Fibroblast of mammary gland (primary cell): ENCODE measurements at regions not wholly inside any gene's neighbourhood (a gene's known extent, or its start where the extent isn't known, plus 50 kb on each side); places are given as distances from the start of the nearest gene placed in this dataset.
"Not testable (repeated sequence)": the region's sequence is repeated elsewhere in the genome, so short reads cannot be mapped to it uniquely, and the experiment has no call there.

ENCODE experiments used
- DNase-seq: peaks from one replicate; pipeline ENCODE4 v3.0.0-alpha.2; 2010; ENCODE audit warnings: low read depth
- H3K4me3 ChIP-seq: 2 replicates; pipeline ENCODE4 v1.5.1; 2011; ENCODE audit warnings: low read depth, mild to moderate bottlenecking, low read length, moderate library complexity; ENCODE audit not compliant: control insufficient read depth
- CTCF ChIP-seq: conservative IDR thresholded peaks from 2 replicates; pipeline ENCODE4 v1.5.1; 2011; ENCODE audit warnings: low read depth, low read length, inconsistent platforms; ENCODE audit not compliant: control insufficient read depth, insufficient read depth

- no peak overlapping the region for H3K4me3 ChIP-seq
- DNase-seq, result no peak
- no peak for TF ChIP-seq CTCF
Observed at GRCh38 chr4:187665086-187665485, 330.5 kb upstream of the ZFP42 start.

DNA sequence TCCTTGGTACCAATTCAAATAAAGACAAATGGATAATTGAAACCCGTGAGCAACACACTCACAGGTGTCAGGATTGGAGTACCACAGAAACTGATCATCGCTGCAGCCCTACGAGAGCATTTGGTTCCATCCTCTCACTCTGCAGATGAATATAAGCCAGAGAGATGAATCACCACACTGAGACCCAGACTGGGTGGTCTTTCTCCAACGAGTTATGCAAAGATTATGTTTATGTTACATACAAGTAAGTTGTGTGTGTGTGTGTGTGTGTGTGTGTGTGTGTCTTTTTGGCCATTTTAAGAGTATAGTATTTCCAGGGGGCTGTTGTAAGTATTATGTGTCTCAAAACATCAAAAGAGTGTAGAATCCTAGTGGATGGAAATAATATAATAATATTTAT is 329.5 kb upstream of the ZFP42 start:
- no peak for DNase-seq
- no peak for TF ChIP-seq CTCF
- no peak overlapping the region for H3K4me3 ChIP-seq

DNA sequence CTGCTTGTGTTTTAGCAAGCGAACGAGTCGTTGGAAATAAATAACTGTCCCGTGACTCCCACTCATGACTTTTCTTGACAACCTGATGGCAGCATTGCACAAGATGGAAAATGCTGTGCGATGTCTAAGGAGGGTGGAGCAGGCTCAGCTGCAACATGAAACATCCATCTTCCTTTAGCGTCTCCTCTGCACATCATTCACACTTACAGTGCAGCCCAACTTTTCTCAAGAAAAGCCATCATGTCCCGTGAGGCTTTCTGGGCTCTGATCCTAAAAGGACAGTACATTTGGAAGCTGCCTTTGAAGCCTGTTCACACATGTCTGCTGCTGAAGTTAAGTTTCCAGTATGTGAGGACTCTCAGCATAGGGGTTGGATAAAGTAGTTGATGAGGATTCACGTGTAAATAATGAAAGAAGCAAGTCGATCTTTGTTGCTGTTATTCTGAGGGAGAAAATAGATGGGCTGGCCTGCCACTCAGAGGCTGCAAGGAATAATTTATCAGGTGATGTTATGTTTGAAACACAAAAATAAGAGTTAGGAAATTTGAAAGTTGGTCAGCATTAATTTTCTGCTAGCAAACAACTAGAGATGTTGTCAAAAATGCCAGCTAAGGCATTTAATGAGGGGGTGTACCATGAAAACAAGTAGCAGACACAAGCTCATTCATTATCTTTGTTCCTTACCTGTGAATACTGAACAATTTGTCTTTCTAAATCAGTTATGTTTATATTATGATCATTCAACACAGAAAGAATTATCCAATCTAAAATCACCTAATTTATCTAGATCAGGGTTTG is 328.7 kb upstream of the ZFP42 start:
- peak; percentile 33 for DNase-seq
- TF ChIP-seq CTCF, result no peak
- no peak overlapping the region for H3K4me3 ChIP-seq

DNA sequence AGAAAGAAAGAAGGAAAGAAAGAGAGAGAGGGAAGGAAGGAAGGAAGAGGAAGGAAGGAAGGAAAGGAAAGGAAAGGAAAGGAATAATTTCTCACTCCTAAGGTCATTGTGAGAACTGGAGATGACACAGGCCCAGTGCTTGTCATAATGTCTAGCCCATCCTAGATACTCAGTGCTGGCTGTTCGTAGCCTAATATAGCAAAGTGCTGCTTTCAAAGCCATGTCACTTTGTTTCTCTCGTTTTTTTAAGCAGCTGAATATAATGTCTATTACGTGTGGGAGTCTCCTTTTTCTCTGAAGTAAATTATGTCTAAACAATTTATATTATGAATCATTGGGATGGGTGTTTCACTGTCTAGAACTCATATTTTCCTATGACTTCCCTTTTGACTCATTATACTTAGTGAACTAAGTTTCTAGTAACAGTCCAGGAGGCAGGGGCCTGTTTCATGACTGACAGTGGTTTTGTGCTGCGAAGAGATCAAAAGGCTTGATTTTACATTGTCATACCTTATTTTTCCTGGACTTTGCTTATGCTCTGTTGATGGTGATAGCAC is 327.0 kb upstream of the ZFP42 start:
- no peak for TF ChIP-seq CTCF
- peak; percentile 53 for DNase-seq
- H3K4me3 ChIP-seq, result no peak overlapping the region

- H3K4me3 ChIP-seq, DNase-seq: not testable (repeated sequence)
Observed at GRCh38 chr4:187671521-187671920, 324.1 kb upstream of the ZFP42 start.

DNA sequence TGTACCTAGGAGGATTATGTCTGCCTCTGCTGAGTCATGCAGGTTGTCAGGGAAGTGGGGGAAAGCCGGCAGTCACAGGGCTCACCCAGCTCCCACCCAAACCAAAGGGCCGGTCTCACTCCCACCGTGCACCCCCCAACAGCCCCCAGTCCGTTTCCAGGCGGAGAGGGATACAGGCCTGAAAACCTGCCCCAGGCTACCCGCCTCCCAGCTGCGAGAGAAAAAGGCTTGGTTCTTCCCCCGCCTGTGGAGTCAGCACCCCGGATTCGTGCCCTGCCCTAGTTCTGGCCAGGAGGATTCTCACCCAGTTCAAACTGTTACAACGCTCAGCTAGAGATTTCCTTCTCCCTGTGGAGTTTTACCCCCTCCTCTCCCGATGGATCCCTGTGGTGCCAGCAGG is 323.6 kb upstream of the ZFP42 start:
- DNase-seq, H3K4me3 ChIP-seq: not testable (repeated sequence)

- not testable (repeated sequence) for H3K4me3 ChIP-seq, DNase-seq
Observed at GRCh38 chr4:187672526-187672925, 323.0 kb upstream of the ZFP42 start.

GRCh38 chr4:187679450-187679849 is 316.1 kb upstream of the ZFP42 start:
- H3K4me3 ChIP-seq, result no peak overlapping the region
- no peak for TF ChIP-seq CTCF
- DNase-seq, result no peak
